GM23248 (cell line): ENCODE measurements at regions not wholly inside any gene's neighbourhood (a gene's known extent, or its start where the extent isn't known, plus 50 kb on each side); places are given as distances from the start of the nearest gene placed in this dataset.

Source experiments
- EZH2 ChIP-seq: fragments of 200-600 bp; sonication (generic); IDR thresholded peaks from 2 replicates; pipeline ENCODE4 v1.6.1; 2018; ENCODE audit warnings: antibody characterized with exemption, mild to moderate bottlenecking; ENCODE audit not compliant: insufficient read depth, poor library complexity, severe bottlenecking
- EZH2phosphoT487 ChIP-seq: fragments of 200-600 bp; sonication (generic); IDR thresholded peaks from 2 replicates; pipeline ENCODE4 v1.6.1; 2018; ENCODE audit warnings: antibody characterized with exemption, moderate library complexity, mild to moderate bottlenecking, low read depth; ENCODE audit not compliant: insufficient read depth

GRCh38 chr15:69520067-69520466, 67.4 kb downstream of the RPLP1 start:
- no peak for TF ChIP-seq EZH2
- no peak for TF ChIP-seq EZH2phosphoT487
